HG03135 (cell line): ENCODE measurements at regions not wholly inside any gene's neighbourhood (a gene's known extent, or its start where the extent isn't known, plus 50 kb on each side); places are given as distances from the start of the nearest gene placed in this dataset.
"Not testable (repeated sequence)": the region's sequence is repeated elsewhere in the genome, so short reads cannot be mapped to it uniquely, and the experiment has no call there.

Experiments used
- ATAC-seq: cut with Tn5 transposase; IDR thresholded peaks from one replicate; pipeline ENCODE4 v1.9.1; 2021; ENCODE audit warnings: mild to moderate bottlenecking, moderate library complexity; ENCODE audit not compliant: unreplicated experiment

DNA sequence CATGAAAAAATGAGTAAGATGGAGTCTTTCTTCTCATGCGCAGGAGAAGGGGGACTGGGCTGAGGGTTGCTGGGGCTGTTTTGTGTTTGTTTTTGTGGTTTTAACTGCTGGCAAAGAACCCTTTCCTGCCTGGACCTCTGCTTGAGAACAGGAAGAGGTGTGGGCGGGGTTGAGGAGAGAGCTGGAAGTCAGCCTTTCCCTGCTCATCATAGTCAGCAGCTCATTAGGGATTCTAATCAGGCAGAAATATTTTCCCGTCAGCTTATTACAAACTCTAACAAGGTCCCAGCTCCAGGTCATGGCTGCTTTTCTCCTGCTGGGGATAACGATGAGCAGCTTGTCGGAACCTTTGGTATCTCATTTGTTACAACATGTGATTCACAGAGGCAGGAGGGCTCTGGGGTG is 185.0 kb upstream of the NRXN3 start:
- ATAC-seq, result no peak

DNA sequence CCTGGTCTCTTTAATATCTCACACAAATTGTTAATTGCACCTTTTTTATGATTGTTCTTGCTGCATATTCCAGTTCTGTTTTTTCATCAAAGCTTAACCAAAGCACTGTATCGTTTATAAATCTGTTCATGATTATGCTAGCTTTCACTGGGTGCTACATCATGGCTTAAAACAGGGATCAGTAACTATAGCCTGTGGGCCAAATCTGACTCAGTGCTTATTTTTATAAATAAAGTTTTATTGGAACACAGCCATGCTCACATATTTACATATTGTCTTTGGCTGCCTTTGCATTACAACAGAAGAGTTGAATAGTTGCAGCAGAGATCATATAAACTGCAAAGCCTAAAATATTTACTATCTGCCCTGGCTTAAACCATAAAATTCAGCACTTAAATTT is 183.4 kb upstream of the NRXN3 start:
- no peak for ATAC-seq

DNA sequence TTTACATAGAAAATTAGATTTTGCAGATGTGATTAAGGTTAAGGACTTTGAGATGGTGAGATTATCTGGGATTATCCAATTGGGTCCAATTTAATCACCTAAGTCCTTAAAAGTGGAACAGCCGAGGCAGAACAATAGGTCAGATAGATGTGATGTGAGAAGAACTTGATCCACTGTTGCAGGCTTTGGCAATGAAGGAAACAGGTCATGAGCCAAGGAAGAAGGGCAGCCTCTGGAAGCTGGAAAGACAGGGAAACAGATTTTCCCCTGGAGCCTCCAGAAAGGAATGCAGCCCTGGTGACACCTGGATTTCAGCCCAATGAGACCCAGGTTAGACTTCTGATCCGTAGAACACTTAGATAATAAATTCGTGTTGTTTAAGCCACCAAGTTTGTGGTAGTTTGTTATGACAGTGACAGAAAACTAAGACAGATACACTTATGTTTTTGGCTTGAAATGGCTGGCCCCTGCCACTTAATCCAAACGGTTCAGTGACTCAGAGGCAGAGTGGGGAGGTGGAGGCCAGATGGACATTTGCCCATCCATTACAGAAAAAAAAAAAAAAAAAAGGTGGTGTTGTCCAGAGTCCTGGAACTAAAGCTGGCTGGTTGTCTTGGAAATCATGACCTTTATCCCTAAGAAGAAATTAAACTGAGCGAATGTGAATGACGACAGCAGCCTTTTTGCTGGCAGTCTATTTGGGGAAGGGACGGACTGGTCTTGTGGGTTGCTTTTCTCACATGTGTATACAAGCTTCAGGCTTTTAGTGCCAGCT is 181.9 kb upstream of the NRXN3 start:
- no peak for ATAC-seq

DNA sequence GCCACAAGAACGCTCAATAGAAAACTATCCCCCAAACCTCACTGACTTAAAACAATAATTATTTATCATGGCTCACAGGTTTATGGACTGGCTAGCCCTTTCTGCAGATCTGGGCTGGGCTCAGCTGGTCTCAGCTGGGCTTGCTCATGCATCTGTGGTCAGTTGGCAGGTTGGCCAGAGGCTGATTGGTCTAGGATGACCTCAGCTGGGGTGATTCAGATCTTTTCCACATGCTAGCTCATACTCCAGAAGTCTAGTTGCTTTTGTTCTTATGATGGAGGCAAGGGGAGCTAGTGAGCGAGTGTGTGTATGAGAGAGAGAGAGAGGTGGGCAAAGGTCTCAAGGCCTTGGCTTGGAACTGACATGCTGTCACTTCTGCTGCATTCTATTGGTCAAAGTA is 181.2 kb upstream of the NRXN3 start:
- no peak for ATAC-seq

DNA sequence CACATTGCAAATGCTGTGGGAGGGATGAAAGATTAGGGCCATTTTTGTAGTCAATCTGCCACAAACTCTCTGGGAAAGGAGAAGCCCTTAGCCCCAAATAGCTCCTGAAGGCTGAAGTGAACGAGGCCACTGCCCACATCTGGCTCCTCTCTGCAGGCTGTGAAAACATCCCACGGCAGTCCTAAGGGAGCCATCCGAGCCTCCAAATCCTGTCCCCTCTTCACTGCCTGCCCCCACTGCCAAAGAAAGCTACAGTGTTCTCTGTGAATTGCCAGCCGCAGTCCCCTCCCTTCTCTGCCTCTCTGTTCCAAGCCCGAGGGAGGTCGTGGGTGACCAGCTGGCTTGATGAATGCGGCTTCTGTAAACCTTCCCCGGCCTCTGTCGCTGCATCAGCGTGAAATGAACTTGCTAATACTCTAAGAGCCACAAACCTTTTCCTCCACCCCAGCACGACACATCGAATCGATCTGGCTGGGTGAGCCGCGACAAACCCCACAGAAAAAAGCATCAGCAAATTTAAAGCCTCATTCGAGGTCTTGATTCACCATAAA is 180.7 kb upstream of the NRXN3 start:
- ATAC-seq, result no peak

DNA sequence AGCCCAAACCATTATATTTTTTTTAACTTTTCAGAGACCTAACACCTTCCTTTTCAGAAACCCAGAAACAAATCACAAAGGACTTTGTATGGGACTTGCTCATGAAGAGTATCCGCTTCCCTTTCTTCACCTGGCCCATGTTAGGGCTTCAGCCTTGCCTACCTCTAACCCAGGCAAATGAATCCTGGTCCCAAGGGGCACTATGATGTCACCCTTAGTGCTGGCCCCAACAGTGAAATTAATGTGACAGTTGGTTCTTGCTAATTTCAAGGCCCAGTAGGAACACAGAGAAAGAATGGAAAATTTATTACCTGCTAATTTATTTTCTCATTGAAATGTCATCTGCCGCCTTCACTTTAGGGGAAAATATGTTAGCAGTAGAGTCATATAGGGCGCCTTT is 179.8 kb upstream of the NRXN3 start:
- no peak for ATAC-seq

DNA sequence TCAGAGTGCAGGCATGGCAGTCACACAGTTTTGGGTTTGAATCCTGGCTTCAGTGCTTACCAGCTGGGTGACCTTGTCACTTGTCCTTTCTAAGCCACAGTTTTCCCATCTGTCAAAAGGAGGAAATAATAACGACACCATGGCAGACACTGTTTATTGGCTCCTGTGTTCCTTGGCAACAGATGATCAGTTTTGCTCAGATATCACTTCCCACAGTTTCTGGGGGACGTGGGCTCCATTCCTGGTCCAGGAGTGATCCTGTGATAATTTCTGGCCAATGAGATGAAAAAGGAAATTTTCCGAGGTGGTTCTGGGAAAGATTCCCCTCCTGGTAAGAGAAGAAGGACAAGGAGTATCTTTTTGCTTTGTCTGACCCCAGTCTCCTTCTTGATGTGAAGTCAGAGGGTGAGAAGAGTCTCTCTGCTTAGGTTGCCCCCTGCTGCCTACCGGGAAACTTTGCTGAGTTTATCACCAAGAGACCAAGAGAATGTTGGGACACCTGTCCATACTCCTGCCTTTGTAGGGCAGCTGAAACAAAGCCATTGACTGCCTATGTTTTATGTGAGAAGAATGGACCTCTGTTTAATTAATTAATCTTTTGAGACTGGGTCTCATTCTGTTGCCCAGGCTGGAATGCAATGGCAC is 178.9 kb upstream of the NRXN3 start:
- no peak for ATAC-seq

DNA sequence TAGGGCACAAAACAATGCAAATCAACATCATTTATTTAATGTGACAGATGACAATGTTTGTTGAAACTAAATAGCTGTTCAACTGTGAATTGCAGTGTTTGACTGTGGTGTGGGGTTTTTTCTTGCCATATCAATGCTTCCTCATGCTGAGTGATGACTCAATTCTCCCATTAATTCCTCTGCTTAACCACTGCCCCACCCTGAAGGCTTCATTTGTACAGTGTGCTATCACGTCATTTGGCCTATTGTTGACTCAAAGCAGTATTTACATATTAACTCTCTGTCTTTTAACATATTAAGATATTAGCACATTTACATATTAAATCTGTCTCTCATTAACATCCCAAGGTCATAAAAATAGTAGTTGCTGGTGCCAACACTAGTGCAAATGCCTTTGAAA is 164.8 kb upstream of the NRXN3 start:
- ATAC-seq, result peak; percentile 73

DNA sequence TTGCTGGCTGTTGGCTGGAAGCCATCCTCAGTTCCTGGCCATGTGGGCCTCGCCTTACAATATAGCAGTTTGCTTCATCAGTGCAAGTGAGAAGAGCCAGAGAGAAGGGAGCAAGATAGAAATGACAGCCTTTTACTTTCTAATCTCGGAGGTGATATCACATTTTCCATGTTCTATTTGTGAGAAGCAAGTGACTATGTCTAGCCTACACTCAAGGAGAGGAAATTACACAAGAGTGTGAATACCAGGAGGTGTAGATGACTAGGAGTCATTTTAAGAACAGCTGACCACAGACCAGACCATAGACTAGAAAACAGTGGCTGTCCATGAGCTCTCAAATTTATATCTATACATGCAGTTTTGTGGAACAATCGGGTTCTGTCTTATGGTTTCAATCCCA is 163.0 kb upstream of the NRXN3 start:
- no peak for ATAC-seq

DNA sequence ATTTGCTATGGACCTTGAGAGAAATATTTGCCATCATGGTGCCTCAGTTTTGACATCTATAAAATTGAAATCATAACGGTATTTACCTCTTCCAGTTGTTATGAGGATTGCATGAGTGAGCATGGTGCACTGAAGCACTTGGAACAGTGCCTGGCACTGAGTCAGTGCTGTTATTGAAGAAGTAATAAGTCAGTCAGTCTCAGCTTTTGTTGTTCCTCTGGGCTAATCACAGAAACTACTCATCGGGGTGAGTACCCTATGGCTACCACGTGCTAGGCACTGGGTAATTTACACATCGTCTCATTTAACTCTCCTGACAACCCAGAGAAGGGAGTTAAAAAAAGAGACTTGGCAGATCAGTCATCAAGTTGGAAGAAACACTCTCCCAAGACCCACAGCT is 159.5 kb upstream of the NRXN3 start:
- no peak for ATAC-seq

DNA sequence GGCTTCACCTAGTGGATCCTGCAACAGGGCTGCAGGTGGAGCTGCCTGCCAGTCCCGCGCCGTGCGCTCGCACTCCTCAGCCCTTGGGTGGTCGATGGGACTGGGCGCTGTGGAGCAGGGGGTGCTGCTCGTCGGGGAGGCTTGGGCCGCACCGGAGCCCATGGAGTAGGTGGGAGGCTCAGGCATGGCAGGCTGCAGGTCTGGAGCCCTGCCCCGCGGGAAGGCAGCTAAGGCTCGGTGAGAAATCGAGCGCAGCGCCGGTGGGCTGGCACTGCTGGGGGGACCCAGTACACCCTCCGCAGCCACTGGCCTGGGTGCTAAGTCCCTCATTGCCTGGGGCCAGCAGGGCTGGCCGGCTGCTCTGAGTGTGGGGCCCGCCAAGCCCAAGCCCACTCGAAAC is 156.3 kb upstream of the NRXN3 start:
- ATAC-seq, result not testable (repeated sequence)

DNA sequence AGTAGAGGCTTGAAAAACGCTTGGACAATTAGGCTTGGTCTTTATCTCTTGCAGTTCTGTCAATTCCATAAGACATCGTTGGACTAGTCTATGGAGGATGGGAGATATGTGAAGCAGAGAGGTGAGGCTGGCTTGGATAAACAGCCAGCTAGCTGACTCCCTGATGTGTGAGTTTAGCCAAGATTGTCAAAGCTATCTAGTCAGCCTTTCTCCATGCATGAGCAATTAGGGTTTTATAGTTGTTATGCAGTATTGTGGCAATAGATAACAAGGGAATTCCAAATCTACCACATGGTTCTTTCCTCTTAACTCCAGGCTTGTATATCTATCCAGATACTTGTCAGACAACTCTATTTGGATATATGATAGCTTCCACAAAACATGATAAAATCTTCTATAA is 153.6 kb upstream of the NRXN3 start:
- ATAC-seq, result no peak

DNA sequence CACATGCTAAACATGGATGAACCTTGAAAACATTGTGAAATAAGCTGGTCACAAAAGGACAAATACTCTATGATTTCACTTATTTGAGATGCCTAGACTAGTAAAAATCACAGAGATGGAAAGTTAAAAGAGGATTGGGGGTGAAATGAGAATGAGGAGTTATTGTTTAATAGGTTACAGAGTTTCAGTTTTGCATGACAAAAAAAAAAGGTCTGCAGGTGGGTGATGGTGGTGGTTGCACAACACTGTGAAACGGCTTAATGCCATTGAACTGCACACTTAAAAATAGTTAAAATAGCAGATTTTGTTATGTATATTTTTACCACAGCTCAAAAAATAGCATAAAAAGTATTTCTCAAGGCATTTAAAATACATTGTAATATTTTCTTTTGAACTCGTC is 151.9 kb upstream of the NRXN3 start:
- ATAC-seq, result no peak

DNA sequence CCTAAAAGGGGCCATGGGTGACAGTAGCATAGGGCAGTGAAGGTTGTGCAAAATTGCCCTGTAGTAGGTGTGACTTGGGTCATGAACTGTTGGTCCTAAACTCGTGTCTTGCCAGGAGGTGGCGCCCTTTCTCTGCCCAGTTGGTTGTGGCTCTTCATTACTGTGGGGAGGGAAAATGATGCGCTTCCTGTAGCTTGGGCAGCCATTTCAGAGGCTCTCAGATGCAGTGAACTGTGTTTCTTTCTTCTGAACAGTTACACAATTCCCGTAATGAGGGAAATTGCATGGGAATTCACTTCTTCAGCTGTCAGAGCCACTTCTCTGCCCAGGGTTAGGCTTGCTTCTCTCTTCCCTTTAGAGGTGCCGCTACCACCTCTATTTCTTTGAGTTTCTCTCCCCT is 148.1 kb upstream of the NRXN3 start:
- peak; percentile 93 for ATAC-seq

DNA sequence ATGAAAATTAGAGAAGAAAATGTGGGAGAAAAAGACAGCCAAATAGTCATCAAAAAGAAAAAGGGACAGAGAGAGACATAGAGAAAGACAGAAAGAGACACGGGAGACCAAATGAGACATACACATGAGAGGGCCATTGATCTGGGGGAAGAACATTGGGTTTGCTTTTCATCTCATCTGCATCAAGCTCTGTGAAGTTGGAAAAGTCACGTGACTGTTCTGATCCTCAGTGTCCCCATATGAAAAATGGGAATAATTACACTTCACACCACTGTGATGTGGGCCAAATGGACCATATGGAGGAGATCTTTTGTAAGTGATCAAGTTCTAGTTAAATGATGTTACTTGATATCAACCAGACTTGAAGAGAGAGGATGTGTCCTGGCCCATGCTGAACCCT is 147.1 kb upstream of the NRXN3 start:
- no peak for ATAC-seq

DNA sequence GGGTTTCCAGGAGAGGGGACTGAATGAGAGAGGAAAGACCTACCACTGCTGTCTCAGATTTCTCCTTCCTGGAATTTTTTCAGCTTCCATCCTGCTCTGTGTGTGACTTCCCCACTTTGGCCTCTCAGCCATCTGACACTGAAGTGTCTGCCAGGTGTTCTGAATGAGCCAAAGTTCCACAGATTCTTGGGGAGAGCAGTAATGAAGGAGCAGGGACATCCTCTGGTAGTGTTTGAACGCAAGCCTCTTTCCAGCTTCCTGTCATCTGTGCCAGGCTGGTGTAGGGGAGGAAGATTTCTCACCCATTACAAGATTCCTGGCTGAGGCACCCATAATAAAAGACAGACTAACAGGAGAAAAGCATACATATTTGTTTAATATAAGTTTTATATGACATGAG is 141.7 kb upstream of the NRXN3 start:
- ATAC-seq, result no peak

DNA sequence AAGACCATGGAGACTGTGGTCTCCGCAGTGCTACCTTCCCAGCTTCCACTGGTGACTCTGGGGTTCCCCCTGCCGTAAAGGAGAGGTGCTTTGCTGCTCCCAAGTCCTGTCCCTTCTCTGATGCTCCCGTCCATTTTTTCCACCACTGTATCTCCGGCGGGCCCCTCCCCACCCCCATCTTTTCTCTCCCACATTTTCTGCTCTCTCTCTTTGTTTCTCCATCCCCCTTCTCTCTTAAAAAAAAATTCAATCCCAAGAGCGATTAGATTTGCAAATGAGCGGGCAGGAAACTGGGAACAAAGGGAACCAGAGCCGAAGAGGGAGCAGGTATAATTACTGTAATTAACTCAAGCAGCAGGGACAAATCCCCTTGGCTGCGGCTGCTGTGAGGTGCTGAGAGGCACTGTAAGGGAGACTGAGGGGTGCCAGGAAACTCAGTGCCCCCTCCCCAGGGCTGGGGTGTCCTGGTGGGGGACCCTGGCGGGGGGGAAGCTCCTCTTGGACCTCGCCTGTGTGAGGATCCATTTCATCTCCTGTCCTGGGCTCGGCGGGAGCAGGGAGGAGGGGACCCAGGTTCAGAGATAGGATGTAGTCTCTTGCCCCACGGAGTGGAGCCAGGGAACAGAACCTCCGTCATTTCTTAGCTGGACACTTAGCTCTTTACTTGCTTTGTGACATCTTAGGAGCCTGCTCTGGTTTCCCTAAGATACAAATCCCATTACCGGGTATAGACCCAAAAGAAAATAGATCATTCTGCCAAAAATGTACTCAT is 140.4 kb upstream of the NRXN3 start:
- ATAC-seq, result no peak

DNA sequence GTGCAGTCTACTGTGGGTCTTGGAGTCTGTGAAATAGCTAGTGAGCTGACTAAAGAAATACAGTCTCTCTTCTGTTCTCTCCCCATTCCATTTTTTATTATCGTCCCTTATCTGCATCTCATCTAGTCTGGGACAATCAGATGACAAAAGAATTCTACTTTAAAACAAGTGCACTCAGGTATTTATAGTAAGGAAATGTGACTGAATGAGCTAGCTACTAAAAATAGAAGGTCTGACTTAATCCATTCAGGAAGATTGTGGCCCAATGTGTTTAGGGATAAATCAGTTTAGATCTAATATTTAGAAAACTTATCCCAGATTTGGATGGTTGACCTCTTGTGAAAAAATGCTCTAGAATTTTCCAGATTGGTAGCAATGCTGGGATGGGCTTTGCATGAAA is 126.8 kb upstream of the NRXN3 start:
- no peak for ATAC-seq

DNA sequence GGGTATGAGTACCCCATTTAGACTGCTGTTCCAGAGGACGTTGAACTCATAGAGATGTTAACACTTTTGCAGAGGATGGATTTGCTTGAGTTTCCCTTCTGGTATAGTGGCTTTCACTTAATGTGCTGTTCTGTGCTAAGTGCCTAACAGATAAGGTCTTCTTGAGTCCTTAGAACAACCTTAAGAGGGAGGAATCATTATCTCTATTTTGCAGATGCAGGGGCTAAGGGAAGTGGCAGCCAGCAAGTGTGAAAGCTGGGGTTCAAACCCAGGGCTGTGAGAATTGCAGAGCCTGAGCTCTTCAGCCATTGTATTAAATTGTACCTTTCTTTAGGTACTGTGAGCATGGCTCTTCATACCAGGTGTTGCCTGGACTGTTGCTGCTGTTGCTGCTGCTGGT is 122.1 kb upstream of the NRXN3 start:
- ATAC-seq, result no peak

DNA sequence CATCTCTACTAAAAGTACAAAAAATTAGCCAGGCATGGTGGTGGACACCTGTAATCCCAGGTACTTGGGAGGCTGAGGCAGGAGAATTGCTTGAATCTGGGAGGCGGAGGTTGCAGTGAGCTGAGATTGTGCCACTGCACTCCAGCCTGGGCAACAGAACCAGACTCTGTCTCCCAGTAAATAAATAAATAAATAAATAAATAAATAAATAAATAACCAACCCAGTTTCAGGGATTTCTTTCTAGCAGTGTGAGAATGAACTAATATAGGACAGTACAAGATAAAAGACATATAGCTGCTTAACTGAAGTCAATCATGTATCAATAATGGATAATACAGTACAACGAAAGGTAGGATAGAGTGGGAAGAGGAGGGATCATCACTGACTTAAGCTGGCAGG is 113.3 kb upstream of the NRXN3 start:
- not testable (repeated sequence) for ATAC-seq

DNA sequence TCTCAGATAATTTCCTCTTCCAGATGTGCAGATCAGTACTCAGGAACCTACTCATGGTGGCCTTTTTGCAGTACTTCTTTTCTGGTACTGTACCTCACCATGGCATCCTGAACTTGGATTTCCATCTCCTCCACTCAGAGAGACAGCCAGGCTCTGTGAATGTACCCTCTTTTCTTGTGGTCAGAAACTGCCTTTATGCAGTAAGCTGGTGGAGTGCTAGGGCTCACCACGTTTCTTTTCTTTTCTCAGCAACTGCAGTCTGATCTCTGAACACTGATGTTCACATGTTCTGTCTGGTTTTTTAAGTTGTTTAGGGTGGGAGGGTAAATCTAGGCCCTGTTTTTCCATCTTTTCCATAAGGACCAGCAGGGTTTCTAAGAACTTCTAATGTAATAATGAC is 99.8 kb upstream of the NRXN3 start:
- no peak for ATAC-seq
